ENCODE measurements at regions not wholly inside any gene's neighbourhood (a gene's known extent, or its start where the extent isn't known, plus 50 kb on each side); places are given as distances from the start of the nearest gene placed in this dataset.
A peak's percentile ranks its signal among the peaks of the same experiment; 100 is the strongest.

GRCh38 chr4:41432219-41432618 lies 105.7 kb upstream of the LIMCH1 start:
- Histone ChIP-seq H3K9me3 (peaks cover 0 to 6% (median 0%) of the 10 kb centered on the region in 12 donors), H3K4me1 (peaks cover 3 to 88% (median 59%) of the 10 kb centered on the region in 12 donors), H3K27me3 (no peaks in the 10 kb centered on the region), H3K27ac (peak overlapping the region in 9 of 12 donors; percentile 2 to 93 (median 67)), H3K4me3 (no peak overlapping the region), H3K36me3 (no peaks in the 10 kb centered on the region)
- intact Hi-C loops (cut with DNase I): loop anchor here in 4 of 10 donors (5.0 to 10.0 kb wide), 3 partner anchors 70 to 213 kb away; partner anchors contain the start of gene LIMCH1 (in 1 of the 4)
- DNase-seq (no peak), ATAC-seq (no peak)
- no peak for TF ChIP-seq POLR2A (IDR thresholded peaks at IDR 0.05)
- TF ChIP-seq CTCF (IDR thresholded peaks at IDR 0.05): no peak
- WGBS, 4 donors: 70 to 88% (median 79%) methylated on average over 2 of the region's 2 CpGs

GRCh38 chr4:41432881-41433280 lies 105.1 kb upstream of the LIMCH1 start:
- TF ChIP-seq CTCF (IDR thresholded peaks at IDR 0.05) (no peak), POLR2A (IDR thresholded peaks at IDR 0.05) (no peak)
- Histone ChIP-seq H3K9me3 (peaks cover 0 to 6% (median 0%) of the 10 kb centered on the region in 12 donors), H3K27me3 (no peaks in the 10 kb centered on the region), H3K4me1 (peaks cover 3 to 88% (median 61%) of the 10 kb centered on the region in 12 donors), H3K4me3 (no peak overlapping the region), H3K27ac (peak overlapping the region in 8 of 12 donors; percentile 2 to 93 (median 68)), H3K36me3 (no peaks in the 10 kb centered on the region)
- DNase-seq: no peak
- intact Hi-C loops (cut with DNase I): loop anchor here in 4 of 10 donors (5.0 to 10.0 kb wide), 3 partner anchors 71 to 212 kb away; partner anchors contain the start of gene LIMCH1 (in 1 of the 4)
- 64 to 69% (median 66%) methylated on average over 5 of the region's 5 CpGs for WGBS, 4 donors
- no peak for ATAC-seq

GRCh38 chr4:41433361-41433760 lies 104.6 kb upstream of the LIMCH1 start:
- Histone ChIP-seq H3K36me3 (no peaks in the 10 kb centered on the region), H3K4me1 (peaks cover 3 to 88% (median 61%) of the 10 kb centered on the region in 12 donors), H3K9me3 (peaks cover 0 to 6% (median 0%) of the 10 kb centered on the region in 12 donors), H3K27me3 (no peaks in the 10 kb centered on the region), H3K4me3 (no peak overlapping the region), H3K27ac (peak overlapping the region in 5 of 12 donors; percentile 2 to 93 (median 69))
- no peak for DNase-seq
- no peak for ATAC-seq
- intact Hi-C loops (cut with DNase I): loop anchor here in 4 of 10 donors (5.0 to 10.0 kb wide), 3 partner anchors 71 to 211 kb away; partner anchors contain the start of gene LIMCH1 (in 1 of the 4)
- TF ChIP-seq POLR2A (IDR thresholded peaks at IDR 0.05) (no peak), CTCF (IDR thresholded peaks at IDR 0.05) (no peak)
- 86 to 91% (median 89%) methylated on average over 3 of the region's 3 CpGs for WGBS, 4 donors

GRCh38 chr4:41435510-41435909 lies 102.4 kb upstream of the LIMCH1 start:
- Histone ChIP-seq H3K27me3 (no peaks in the 10 kb centered on the region), H3K4me1 (peaks cover 3 to 83% (median 56%) of the 10 kb centered on the region in 12 donors), H3K27ac (peak overlapping the region in 8 of 12 donors; percentile 48 to 93 (median 79)), H3K36me3 (no peaks in the 10 kb centered on the region), H3K4me3 (no peak overlapping the region), H3K9me3 (no peaks in the 10 kb centered on the region)
- no peak for ATAC-seq
- intact Hi-C loops (cut with DNase I): loop anchor here in 4 of 10 donors (5.0 to 10.0 kb wide), 2 partner anchors 73 to 209 kb away; no protein-coding TSS in a partner anchor
- 90 to 100% (median 100%) methylated on average over 1 of the region's 1 CpG for WGBS, 4 donors
- no peak for DNase-seq
- TF ChIP-seq POLR2A (IDR thresholded peaks at IDR 0.05) (no peak), CTCF (IDR thresholded peaks at IDR 0.05) (no peak)

Measured in heart left ventricle (tissue), 16 donors.